ENCODE measurements at regions not wholly inside any gene's neighbourhood (a gene's known extent, or its start where the extent isn't known, plus 50 kb on each side); places are given as distances from the start of the nearest gene placed in this dataset.

DNA sequence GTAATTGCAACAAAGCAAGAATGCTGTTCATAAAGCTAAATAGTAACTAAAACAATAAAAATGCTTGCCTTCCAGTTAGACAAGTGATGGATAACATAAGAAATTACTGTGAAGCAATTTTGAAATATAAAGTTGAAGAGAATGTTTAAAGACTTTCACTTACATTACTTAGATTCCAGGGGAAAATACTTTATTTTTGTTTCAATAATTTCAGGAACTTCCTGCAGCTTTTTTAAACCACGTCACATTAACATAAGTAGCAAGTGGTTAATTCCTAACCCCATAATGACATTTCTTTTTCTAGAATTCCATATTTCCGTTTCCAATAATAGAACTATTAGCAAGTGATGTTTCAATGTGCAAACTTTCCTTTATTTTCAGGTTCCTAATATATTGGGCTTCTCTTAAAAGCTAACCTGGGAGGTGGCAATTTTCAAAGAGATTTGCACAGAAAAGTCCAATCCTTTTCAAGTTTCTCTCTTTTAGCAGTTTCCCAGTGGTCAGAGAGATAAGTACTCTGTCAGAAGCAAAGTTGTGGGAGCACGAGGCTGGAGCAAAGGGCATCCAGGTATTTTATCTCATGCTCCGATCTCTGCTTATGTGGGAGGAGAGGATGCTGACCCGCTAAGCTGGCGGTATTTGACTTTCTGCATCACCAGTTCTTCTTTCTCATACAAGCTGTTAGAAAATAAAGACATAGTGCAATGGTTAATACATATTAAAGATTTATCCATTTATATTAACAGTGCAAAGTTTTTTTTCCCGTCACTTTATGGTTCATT, 1025.3 kb downstream of the EFNB2 start:
- H3K27me3 Mint-ChIP-seq (ENCODE audit: unreplicated experiment): no peaks in the 10 kb centered on the region
- no peak for DNase-seq

DNA sequence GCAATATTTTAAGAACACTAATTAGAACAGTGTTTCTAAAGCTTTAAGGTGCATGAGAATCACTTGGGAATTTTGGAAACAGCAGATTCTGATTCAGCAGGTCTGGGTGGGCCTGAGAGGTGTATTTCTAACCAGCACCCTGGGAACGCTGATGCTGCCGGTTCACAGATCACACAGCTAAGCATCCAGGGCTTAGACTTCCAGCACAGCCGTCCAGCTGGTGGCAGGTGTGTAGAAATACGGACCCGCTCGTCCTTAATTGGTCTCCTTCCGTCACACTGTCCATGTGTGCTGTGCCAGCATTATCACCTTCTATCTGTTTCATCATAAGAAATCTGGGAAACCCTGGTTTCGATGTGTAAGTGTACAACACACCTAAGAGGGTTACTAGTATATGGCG, 1029.0 kb downstream of the EFNB2 start:
- Mint-ChIP-seq H3K4me3 (ENCODE audit: unreplicated experiment) (no peak overlapping the region), H3K27ac (ENCODE audit: unreplicated experiment) (no peak overlapping the region), H3K36me3 (ENCODE audit: unreplicated experiment) (no peaks in the 10 kb centered on the region), H3K27me3 (ENCODE audit: unreplicated experiment) (peaks cover 2% of the 10 kb centered on the region), H3K9me3 (ENCODE audit: unreplicated experiment) (no peaks in the 10 kb centered on the region), H3K4me1 (ENCODE audit: low read depth, unreplicated experiment) (peaks cover 2% of the 10 kb centered on the region)
- TF ChIP-seq, protein P1, sequence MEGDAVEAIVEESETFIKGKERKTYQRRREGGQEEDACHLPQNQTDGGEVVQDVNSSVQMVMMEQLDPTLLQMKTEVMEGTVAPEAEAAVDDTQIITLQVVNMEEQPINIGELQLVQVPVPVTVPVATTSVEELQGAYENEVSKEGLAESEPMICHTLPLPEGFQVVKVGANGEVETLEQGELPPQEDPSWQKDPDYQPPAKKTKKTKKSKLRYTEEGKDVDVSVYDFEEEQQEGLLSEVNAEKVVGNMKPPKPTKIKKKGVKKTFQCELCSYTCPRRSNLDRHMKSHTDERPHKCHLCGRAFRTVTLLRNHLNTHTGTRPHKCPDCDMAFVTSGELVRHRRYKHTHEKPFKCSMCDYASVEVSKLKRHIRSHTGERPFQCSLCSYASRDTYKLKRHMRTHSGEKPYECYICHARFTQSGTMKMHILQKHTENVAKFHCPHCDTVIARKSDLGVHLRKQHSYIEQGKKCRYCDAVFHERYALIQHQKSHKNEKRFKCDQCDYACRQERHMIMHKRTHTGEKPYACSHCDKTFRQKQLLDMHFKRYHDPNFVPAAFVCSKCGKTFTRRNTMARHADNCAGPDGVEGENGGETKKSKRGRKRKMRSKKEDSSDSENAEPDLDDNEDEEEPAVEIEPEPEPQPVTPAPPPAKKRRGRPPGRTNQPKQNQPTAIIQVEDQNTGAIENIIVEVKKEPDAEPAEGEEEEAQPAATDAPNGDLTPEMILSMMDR (IDR thresholded peaks at IDR 0.05; ENCODE audit: partially characterized antibody, unreplicated experiment): no peak
- no peak for DNase-seq

More for the DNA sequence above, 1025.3 kb downstream of the EFNB2 start:
- TF ChIP-seq, protein P1 (IDR thresholded peaks at IDR 0.05; ENCODE audit: partially characterized antibody, unreplicated experiment): no peak
- Mint-ChIP-seq H3K27ac (ENCODE audit: unreplicated experiment) (no peak overlapping the region), H3K4me1 (ENCODE audit: low read depth, unreplicated experiment) (no peaks in the 10 kb centered on the region), H3K36me3 (ENCODE audit: unreplicated experiment) (no peaks in the 10 kb centered on the region), H3K9me3 (ENCODE audit: unreplicated experiment) (no peaks in the 10 kb centered on the region), H3K4me3 (ENCODE audit: unreplicated experiment) (no peak overlapping the region)

DNA sequence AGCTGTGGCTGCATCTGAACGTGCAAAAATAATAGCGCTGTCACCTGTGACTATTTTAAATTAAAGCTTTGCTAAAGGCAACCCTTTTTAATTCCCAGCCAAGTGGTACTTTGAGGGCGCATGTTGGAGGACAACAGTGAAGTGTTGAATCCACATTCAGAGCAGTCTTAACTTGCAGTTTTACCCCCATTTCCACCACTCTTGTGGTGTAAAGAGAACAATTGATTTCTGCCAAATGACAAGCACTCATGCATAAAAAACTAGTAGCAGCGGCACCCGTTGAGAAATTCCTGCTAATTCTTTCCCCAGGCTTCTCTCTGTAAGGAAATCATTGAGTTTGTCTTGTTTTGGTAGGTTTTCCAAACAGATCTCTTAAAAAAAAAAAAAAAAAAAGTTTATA, 1033.3 kb downstream of the EFNB2 start:
- H3K27me3 Mint-ChIP-seq (ENCODE audit: unreplicated experiment): peaks cover 2% of the 10 kb centered on the region
- no peaks in the 10 kb centered on the region for H3K36me3 Mint-ChIP-seq (ENCODE audit: unreplicated experiment)
- no peak overlapping the region for H3K27ac Mint-ChIP-seq (ENCODE audit: unreplicated experiment)
- H3K4me1 Mint-ChIP-seq (ENCODE audit: low read depth, unreplicated experiment): peaks cover 2% of the 10 kb centered on the region
- H3K4me3 Mint-ChIP-seq (ENCODE audit: unreplicated experiment): no peak overlapping the region
- TF ChIP-seq, protein P1 (IDR thresholded peaks at IDR 0.05; ENCODE audit: partially characterized antibody, unreplicated experiment): no peak
- DNase-seq: no peak
- no peaks in the 10 kb centered on the region for H3K9me3 Mint-ChIP-seq (ENCODE audit: unreplicated experiment)

DNA sequence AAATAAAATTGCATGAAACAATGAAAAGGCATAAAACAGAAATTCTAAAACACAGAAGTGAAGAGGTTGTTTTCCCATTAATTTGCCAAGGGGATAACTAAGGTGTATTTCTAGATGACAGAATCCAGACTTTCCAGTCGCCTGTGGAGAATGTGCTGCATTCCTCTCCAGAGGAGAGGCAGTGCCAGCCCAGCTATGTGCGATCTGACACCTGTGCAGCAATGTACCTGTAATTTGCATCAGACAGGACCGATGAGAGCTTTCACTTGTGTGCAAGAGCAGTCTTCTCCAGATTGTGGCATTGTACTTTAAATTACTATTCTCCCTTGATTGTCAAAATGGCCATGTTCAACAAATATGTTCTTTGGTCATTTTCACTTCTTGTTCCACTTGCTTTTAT, 1037.9 kb downstream of the EFNB2 start:
- Mint-ChIP-seq H3K4me3 (ENCODE audit: unreplicated experiment) (no peak overlapping the region), H3K27me3 (ENCODE audit: unreplicated experiment) (peaks cover 2% of the 10 kb centered on the region), H3K4me1 (ENCODE audit: low read depth, unreplicated experiment) (peaks cover 2% of the 10 kb centered on the region), H3K36me3 (ENCODE audit: unreplicated experiment) (no peaks in the 10 kb centered on the region), H3K27ac (ENCODE audit: unreplicated experiment) (no peak overlapping the region), H3K9me3 (ENCODE audit: unreplicated experiment) (no peaks in the 10 kb centered on the region)
- TF ChIP-seq, protein P1 (IDR thresholded peaks at IDR 0.05; ENCODE audit: partially characterized antibody, unreplicated experiment): no peak
- DNase-seq: no peak

DNA sequence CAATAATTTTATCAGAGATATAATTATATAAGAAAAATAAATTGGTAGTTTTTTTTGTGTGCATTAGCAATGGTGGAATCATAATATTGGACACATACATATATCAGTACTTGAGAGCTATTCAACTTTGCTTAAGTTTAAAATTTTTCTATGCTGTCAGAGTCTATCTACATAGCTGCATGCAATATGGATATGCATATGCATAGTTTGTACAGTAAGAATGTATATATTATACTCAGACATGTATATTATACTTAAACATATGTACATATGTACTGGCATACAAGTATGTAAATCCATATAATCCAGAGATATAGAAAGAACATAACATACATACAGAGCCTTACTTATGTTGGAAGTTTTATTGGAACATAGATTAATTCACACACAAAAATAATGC, 1043.2 kb downstream of the EFNB2 start:
- no peaks in the 10 kb centered on the region for H3K36me3 Mint-ChIP-seq (ENCODE audit: unreplicated experiment)

More for the DNA sequence above, 1043.2 kb downstream of the EFNB2 start:
- H3K4me3 Mint-ChIP-seq (ENCODE audit: unreplicated experiment): no peak overlapping the region
- no peaks in the 10 kb centered on the region for H3K9me3 Mint-ChIP-seq (ENCODE audit: unreplicated experiment)
- TF ChIP-seq, protein P1 (IDR thresholded peaks at IDR 0.05; ENCODE audit: partially characterized antibody, unreplicated experiment): no peak
- no peak overlapping the region for H3K27ac Mint-ChIP-seq (ENCODE audit: unreplicated experiment)
- H3K27me3 Mint-ChIP-seq (ENCODE audit: unreplicated experiment): no peaks in the 10 kb centered on the region
- DNase-seq: no peak
- no peaks in the 10 kb centered on the region for H3K4me1 Mint-ChIP-seq (ENCODE audit: low read depth, unreplicated experiment)
